Neural crest cell (in vitro differentiated cells): ENCODE measurements at regions not wholly inside any gene's neighbourhood (a gene's known extent, or its start where the extent isn't known, plus 50 kb on each side); places are given as distances from the start of the nearest gene placed in this dataset.

Source experiments
- DNase-seq: peaks from one replicate; pipeline ENCODE4 v3.0.0; 2021; ENCODE audit warnings: low read depth, mixed read lengths, low spot score
- H3K27ac Mint-ChIP-seq: one replicate; pipeline ENCODE4 v1.8.0; 2021; ENCODE audit warnings: mild to moderate bottlenecking, mixed read lengths; ENCODE audit not compliant: unreplicated experiment
- H3K27me3 Mint-ChIP-seq: 2 replicates; pipeline ENCODE4 v1.8.0; 2021; ENCODE audit warnings: low read depth, mild to moderate bottlenecking, mixed read lengths
- H3K36me3 Mint-ChIP-seq: 2 replicates; pipeline ENCODE4 v1.8.0; 2021; ENCODE audit warnings: low read depth, mild to moderate bottlenecking, mixed read lengths
- H3K4me1 Mint-ChIP-seq: 2 replicates; pipeline ENCODE4 v1.8.0; 2021; ENCODE audit warnings: mixed read lengths
- H3K4me3 Mint-ChIP-seq: one replicate; pipeline ENCODE4 v1.8.0; 2021; ENCODE audit warnings: mild to moderate bottlenecking, mixed read lengths
- H3K9me3 Mint-ChIP-seq: 2 replicates; pipeline ENCODE4 v1.8.0; 2021; ENCODE audit warnings: mixed read lengths
- CTCF ChIP-seq: fragments of 200-600 bp; sonication (generic); conservative IDR thresholded peaks from 2 replicates; pipeline ENCODE4 v1.5.0; 2021; ENCODE audit warnings: antibody characterized with exemption, mild to moderate bottlenecking

- DNase-seq: no peak
- Mint-ChIP-seq H3K4me3 (no peak overlapping the region), H3K27me3 (no peaks in the 10 kb centered on the region), H3K36me3 (no peaks in the 10 kb centered on the region), H3K4me1 (peaks cover 22% of the 10 kb centered on the region), H3K27ac (peak overlapping the region; percentile 83), H3K9me3 (peaks cover 5% of the 10 kb centered on the region)
- no peak for TF ChIP-seq CTCF
Measured at GRCh38 chr2:200081236-200081635, 125.9 kb downstream of the MAIP1 start.

GRCh38 chr2:200081811-200082210 lies 126.4 kb downstream of the MAIP1 start:
- Mint-ChIP-seq H3K27me3 (no peaks in the 10 kb centered on the region), H3K36me3 (no peaks in the 10 kb centered on the region), H3K9me3 (peaks cover 5% of the 10 kb centered on the region), H3K4me1 (peaks cover 22% of the 10 kb centered on the region), H3K4me3 (no peak overlapping the region), H3K27ac (no peak overlapping the region)
- no peak for DNase-seq
- no peak for TF ChIP-seq CTCF

GRCh38 chr2:200084036-200084435 lies 128.7 kb downstream of the MAIP1 start:
- peaks cover 5% of the 10 kb centered on the region for H3K9me3 Mint-ChIP-seq
- peaks cover 19% of the 10 kb centered on the region for H3K4me1 Mint-ChIP-seq
- no peak for TF ChIP-seq CTCF
- H3K27ac Mint-ChIP-seq: no peak overlapping the region
- DNase-seq: no peak
- no peaks in the 10 kb centered on the region for H3K27me3 Mint-ChIP-seq
- H3K4me3 Mint-ChIP-seq: no peak overlapping the region
- no peaks in the 10 kb centered on the region for H3K36me3 Mint-ChIP-seq

- Mint-ChIP-seq H3K4me1 (peaks cover 12% of the 10 kb centered on the region), H3K27ac (no peak overlapping the region), H3K4me3 (no peak overlapping the region), H3K9me3 (no peaks in the 10 kb centered on the region), H3K36me3 (no peaks in the 10 kb centered on the region), H3K27me3 (no peaks in the 10 kb centered on the region)
- no peak for DNase-seq
- TF ChIP-seq CTCF: no peak
Measured at GRCh38 chr2:200086911-200087310, 131.5 kb downstream of the MAIP1 start.

- Mint-ChIP-seq H3K36me3 (no peaks in the 10 kb centered on the region), H3K9me3 (no peaks in the 10 kb centered on the region), H3K4me3 (no peak overlapping the region), H3K4me1 (peaks cover 18% of the 10 kb centered on the region), H3K27me3 (no peaks in the 10 kb centered on the region), H3K27ac (no peak overlapping the region)
- DNase-seq: no peak
- TF ChIP-seq CTCF: no peak
Measured at GRCh38 chr2:200087451-200087850, 132.1 kb downstream of the MAIP1 start.
